ENCODE measurements at regions not wholly inside any gene's neighbourhood (a gene's known extent, or its start where the extent isn't known, plus 50 kb on each side); places are given as distances from the start of the nearest gene placed in this dataset.

GRCh38 chr11:122451911-122452310, 203.6 kb upstream of the UBASH3B start:
- DNase-seq (ENCODE audit: low read depth in 2 of 2) = no peak

DNA sequence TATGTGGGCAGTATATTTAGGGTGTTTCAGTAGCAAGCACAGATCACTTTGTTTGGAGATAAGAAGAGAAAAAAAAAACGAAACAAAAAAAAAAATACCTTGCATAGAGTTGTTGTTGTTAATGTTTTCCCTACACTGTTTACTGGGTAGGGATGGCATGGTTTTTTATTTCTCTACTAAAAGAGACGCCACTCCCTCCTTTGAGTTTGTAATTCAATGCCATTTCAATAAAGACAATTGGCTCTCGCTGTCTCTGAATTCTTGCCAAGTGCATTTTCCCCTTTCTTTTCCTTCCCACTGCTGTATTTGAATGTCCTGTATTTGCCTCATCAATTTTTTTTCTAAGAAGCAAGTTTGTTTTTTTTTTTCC, 213.9 kb upstream of the UBASH3B start:
- DNase-seq (ENCODE audit: low read depth in 2 of 2) = no peak

- no peak for DNase-seq (ENCODE audit: low read depth in 2 of 2)
Measured at GRCh38 chr11:122440811-122441665, 214.5 kb upstream of the UBASH3B start.

- no peak for DNase-seq (ENCODE audit: low read depth in 2 of 2)
Measured at GRCh38 chr11:122439866-122440810, 215.4 kb upstream of the UBASH3B start.

- no peak for DNase-seq (ENCODE audit: low read depth in 2 of 2)
Measured at GRCh38 chr11:122436188-122436555, 219.3 kb upstream of the UBASH3B start.

DNA sequence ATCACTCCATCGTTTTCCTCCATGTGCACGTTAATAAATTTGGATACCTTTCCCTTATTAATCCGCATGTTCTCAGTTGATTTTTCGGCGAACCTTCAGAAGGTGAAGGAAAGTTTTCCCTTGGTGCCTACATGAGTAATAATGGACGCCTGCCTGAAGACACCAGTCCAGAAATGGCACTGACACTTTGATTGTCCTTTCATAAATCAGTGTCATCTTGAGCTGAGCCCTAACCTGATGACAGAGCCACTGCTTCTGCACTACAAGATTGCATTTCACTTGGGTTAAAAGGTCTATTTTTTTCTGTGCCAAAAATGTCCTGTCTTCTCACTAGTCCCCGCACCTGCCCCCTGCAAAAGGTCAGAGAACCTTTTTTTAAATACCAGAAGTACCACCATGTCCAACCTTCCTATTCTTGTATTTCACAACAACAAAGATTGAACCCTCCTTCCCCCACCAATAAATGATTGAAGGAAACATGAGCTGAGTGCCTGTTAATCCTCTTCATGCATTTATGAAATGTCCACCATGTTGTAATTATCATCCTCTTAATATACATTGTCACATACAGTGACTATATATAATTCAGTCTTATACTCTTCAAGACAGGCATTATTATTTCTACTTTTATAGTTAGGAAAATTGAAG, 219.9 kb upstream of the UBASH3B start:
- no peak for DNase-seq (ENCODE audit: low read depth in 2 of 2)

DNA sequence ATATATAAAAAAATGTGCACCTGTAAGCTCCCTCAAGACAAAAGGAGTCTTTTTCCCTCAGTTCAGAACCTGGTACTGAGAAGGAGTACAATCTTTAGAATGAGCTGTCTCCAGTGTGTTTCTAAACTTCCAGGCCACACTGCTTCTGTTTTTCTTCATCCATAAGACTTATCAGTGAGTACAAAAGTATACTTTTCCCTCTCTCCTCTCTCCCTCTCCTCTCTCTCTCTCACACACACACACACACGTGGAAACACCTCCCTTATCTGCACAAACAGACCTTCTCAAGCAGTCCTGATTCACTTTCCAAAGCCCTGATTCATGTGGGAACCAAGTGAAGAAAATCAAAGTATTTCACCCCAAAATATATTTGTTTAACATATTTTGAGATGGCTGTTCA, 220.7 kb upstream of the UBASH3B start:
- DNase-seq (ENCODE audit: low read depth in 2 of 2) = no peak

DNA sequence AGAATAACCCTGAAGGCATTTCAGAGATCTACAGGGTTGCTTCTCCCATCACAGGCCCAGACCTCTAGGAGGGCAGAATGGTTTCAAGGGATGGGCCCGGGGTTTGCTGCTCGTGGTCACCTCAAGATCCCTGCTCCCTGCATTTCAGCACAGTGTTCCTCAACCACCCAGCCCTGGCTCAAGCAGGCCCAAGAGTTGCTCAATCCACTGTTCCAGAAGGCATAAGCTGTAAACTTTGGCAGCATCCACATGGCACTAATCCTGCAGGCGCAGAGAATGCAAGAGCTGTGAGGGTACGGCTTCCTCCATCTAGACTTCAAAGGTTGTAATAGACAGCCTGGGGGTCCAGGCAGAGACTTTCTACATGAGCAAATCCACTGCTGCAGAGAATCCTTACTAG, 225.0 kb upstream of the UBASH3B start:
- DNase-seq (ENCODE audit: low read depth in 2 of 2) = no peak

DNA sequence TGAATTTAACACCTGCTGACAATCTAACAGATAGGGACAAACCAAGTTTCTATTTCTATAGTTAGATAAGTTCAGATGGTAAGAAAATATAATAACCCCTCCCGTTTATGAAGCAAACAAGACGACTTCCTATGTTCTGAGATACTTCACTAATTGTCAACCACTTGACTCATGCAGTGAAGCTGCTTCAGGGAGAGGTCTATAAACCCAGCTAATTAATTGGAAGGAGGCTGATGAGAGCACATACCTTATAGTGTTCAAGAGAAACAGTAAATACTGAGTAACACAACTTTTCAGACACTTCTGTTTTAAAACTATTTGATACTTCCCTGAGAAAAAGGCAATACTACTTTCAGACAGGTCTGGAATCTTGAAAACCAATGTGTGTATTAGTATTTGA, 229.4 kb upstream of the UBASH3B start:
- no peak for DNase-seq (ENCODE audit: low read depth in 2 of 2)

DNA sequence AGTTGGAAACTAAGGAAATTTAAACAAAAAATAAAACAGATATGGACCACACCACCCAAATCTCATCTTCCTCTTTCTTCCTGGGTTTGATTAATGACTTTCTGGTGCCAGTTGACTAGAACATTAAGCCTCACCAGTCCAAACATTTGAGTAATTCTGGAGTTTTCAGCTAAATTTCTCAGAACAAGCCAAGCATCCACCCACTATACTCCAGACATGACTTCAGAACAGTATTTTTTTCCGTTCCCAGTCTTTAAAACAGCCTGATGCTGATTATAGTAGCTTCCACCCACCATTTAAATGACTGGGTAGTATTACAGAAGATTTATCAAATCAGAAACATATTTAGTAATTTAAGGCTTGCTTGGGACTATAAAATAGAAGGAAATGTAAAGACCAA, 230.9 kb upstream of the UBASH3B start:
- DNase-seq (ENCODE audit: low read depth in 2 of 2) = no peak

DNA sequence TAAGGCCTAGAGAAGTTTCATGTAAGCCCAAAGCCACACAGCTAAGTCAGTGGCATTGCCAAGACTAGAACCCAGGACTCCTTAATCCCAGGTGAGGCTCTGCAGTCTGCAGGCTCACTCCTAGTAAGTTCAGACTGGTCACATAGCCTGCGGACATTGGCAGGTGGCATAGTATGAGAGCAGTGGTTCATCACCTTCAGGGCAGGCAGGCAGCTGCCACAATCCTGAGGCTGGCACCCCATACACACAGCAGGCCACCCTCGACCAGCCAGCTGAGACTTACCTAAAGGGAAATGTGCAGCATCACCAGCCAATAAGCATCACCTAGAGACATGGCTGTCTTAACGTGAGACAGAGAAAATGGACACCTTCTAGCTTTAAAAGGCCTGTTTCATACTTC, 231.6 kb upstream of the UBASH3B start:
- no peak for DNase-seq (ENCODE audit: low read depth in 2 of 2)

DNA sequence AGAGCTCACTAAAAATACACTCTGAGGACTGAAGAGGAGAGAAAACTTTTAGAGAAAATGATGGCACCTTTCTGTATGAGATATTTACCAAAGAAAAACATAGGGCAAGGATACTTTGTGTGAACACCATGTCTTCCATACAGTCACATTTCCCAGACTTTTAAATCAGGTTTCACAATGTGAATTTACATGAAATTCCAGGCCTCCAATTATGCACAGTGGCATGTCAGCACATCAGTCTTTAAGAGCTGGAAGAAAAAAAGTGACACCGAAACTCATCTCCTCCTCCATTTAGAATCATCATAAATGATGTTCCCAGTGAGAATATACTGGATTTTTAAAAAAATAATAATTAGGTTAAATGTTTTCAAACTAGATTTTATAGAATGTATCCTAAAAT, 232.2 kb upstream of the UBASH3B start:
- no peak for DNase-seq (ENCODE audit: low read depth in 2 of 2)

- DNase-seq (ENCODE audit: low read depth in 2 of 2) = no peak
Measured at GRCh38 chr11:122422682-122423081, 232.8 kb upstream of the UBASH3B start.

- no peak for DNase-seq (ENCODE audit: low read depth in 2 of 2)
Measured at GRCh38 chr11:122421702-122422101, 233.8 kb upstream of the UBASH3B start.

DNA sequence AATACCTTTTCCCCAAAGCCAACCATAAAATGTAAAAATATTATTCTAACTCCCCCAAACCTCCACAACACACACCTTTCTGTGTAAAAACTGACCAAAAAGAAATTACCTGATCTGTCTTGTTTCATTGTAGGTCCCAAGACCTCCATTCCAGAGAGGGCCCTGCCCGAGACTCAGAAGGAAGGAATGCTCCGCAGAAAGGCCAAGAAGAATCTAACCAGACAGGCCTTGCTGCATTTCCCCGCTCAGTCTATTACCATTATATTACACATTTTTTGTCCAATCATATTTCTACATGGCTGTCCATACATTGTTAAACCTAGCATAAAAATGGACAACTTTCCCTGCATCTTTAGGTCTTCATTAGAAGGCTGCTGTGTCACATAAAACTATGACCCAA, 237.5 kb upstream of the UBASH3B start:
- no peak for DNase-seq (ENCODE audit: low read depth in 2 of 2)

- no peak for DNase-seq (ENCODE audit: low read depth in 2 of 2)
Measured at GRCh38 chr11:122414406-122415018, 241.0 kb upstream of the UBASH3B start.

GRCh38 chr11:122413677-122414076, 241.8 kb upstream of the UBASH3B start:
- no peak for DNase-seq (ENCODE audit: low read depth in 2 of 2)

GRCh38 chr11:122412581-122412980, 242.9 kb upstream of the UBASH3B start:
- DNase-seq (ENCODE audit: low read depth in 2 of 2) = no peak

DNA sequence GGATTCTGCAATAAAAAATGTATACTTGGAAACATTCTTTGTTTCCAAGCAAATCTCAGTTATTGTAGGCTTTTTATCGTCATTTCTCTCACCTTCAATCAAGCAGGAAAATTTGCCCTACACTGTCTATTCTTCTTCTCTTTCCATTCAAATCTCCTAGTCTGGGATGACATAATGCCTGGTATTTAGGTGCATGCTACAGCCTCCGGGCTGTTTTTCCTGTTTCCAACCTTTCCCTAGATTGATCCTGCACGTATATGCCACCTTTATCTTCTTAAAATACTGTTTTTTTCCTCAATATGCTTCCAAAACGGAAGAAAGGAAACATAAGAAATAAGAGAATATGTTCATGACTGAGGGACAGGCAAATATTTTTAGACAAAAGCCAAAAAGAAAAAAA, 249.1 kb upstream of the UBASH3B start:
- no peak for DNase-seq (ENCODE audit: low read depth in 2 of 2)

GRCh38 chr11:122405547-122406341, 249.8 kb upstream of the UBASH3B start:
- DNase-seq (ENCODE audit: low read depth in 2 of 2) = no peak

DNA sequence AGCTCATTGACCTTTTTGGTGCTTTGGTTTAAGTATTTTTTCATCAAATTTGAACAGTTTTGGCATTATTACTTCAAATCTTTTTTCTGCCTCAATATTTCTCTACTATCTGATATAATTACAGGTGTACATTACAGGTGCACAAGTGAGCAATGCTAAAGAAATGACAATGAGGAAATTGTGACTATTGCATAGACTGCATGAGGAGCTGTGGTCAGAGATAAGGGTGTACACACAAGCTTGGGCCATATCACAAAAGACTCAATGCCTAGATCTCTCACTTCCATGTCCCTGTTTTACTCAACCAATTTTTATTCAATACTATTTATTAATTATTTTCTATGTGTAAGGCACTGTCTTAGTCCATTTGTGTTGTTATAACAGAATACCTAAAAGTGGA, 251.0 kb upstream of the UBASH3B start:
- no peak for DNase-seq (ENCODE audit: low read depth in 2 of 2)
